SK-N-SH treated with all-trans-retinoic acid at 6 μM for 48 hours (cell line): ENCODE measurements at regions not wholly inside any gene's neighbourhood (a gene's known extent, or its start where the extent isn't known, plus 50 kb on each side); places are given as distances from the start of the nearest gene placed in this dataset.

Source experiments
- ATAC-seq: fragments of 200-7000 bp; cut with Tn5 transposase; 3 replicates; pipeline ENCODE4 v1.9.1; 2020; ENCODE audit warnings: mild to moderate bottlenecking, moderate library complexity
- ARNTL ChIP-seq: fragments of 450-650 bp; formaldehyde crosslinking; IDR thresholded peaks from 2 replicates; pipeline ENCODE4 v1.5.0; 2020; ENCODE audit warnings: low read depth, mild to moderate bottlenecking, moderate library complexity, borderline replicate concordance
- BACH2 ChIP-seq: fragments of 250-450 bp; sonication (Bioruptor Pico); IDR thresholded peaks from 2 replicates; pipeline ENCODE4 v1.9.0; 2021; ENCODE audit warnings: mild to moderate bottlenecking, borderline replicate concordance
- CSDC2 ChIP-seq: fragments of 250-450 bp; sonication (Bioruptor Pico); IDR thresholded peaks from 2 replicates; pipeline ENCODE4 v1.5.0; 2020; ENCODE audit warnings: mild to moderate bottlenecking, moderate library complexity
- ESRRG ChIP-seq: fragments of 250-450 bp; sonication (Bioruptor Pico); IDR thresholded peaks from 2 replicates; pipeline ENCODE4 v1.6.1; 2021; ENCODE audit warnings: mild to moderate bottlenecking
- GLIS3 ChIP-seq: fragments of 250-450 bp; sonication (Bioruptor Pico); IDR thresholded peaks from 2 replicates; pipeline ENCODE4 v1.5.0; 2020; ENCODE audit warnings: mild to moderate bottlenecking, moderate library complexity
- ISL1 ChIP-seq: fragments of 250-450 bp; sonication (Bioruptor Pico); IDR thresholded peaks from 2 replicates; pipeline ENCODE4 v2.1.2; 2022; ENCODE audit warnings: mild to moderate bottlenecking, moderate library complexity
- OSR1 ChIP-seq: fragments of 250-450 bp; sonication (Bioruptor Pico); IDR thresholded peaks from 2 replicates; pipeline ENCODE4 v1.8.0; 2022; ENCODE audit warnings: moderate library complexity, mild to moderate bottlenecking, inconsistent platforms
- POU6F1 ChIP-seq: fragments of 250-450 bp; sonication (Bioruptor Pico); IDR thresholded peaks from 2 replicates; pipeline ENCODE4 v1.8.0; 2021; ENCODE audit warnings: low read depth, mild to moderate bottlenecking, moderate library complexity, borderline replicate concordance
- PPARA ChIP-seq: fragments of 250-450 bp; sonication (Bioruptor Pico); IDR thresholded peaks from 2 replicates; pipeline ENCODE4 v1.5.0; 2020; ENCODE audit warnings: mild to moderate bottlenecking, borderline replicate concordance
- RARB ChIP-seq: fragments of 250-450 bp; sonication (Bioruptor Pico); IDR thresholded peaks from 2 replicates; pipeline ENCODE4 v1.8.0; 2021; ENCODE audit warnings: mild to moderate bottlenecking, moderate library complexity
- SNAI2 ChIP-seq: fragments of 250-450 bp; sonication (Bioruptor Pico); IDR thresholded peaks from 2 replicates; pipeline ENCODE4 v1.5.0; 2020; ENCODE audit warnings: mild to moderate bottlenecking, moderate library complexity
- TCF4 ChIP-seq: fragments of 250-450 bp; sonication (Bioruptor Pico); IDR thresholded peaks from 2 replicates; pipeline ENCODE4 v1.8.0; 2021; ENCODE audit warnings: mild to moderate bottlenecking, moderate library complexity, borderline replicate concordance
- TOX ChIP-seq: fragments of 250-450 bp; sonication (Bioruptor Pico); IDR thresholded peaks from 2 replicates; pipeline ENCODE4 v1.8.0; 2021; ENCODE audit warnings: mild to moderate bottlenecking, moderate library complexity, borderline replicate concordance
- ZC3H10 ChIP-seq: fragments of 250-450 bp; sonication (Bioruptor Pico); IDR thresholded peaks from 2 replicates; pipeline ENCODE4 v1.5.1; 2021; ENCODE audit warnings: mild to moderate bottlenecking, moderate library complexity
- ZFP3 ChIP-seq: fragments of 250-450 bp; sonication (Bioruptor Pico); IDR thresholded peaks from 2 replicates; pipeline ENCODE4 v1.5.0; 2020; ENCODE audit warnings: mild to moderate bottlenecking, moderate library complexity
- ZFP30 ChIP-seq: fragments of 450-650 bp; formaldehyde crosslinking; IDR thresholded peaks from 2 replicates; pipeline ENCODE4 v1.5.0; 2022; ENCODE audit warnings: mild to moderate bottlenecking, moderate library complexity
- ZNF565 ChIP-seq: fragments of 450-650 bp; formaldehyde crosslinking; conservative IDR thresholded peaks from 2 replicates; pipeline ENCODE4 v1.5.0; 2020; ENCODE audit warnings: low read depth, mild to moderate bottlenecking, moderate library complexity
- ZNF70 ChIP-seq: fragments of 450-650 bp; formaldehyde crosslinking; IDR thresholded peaks from 2 replicates; pipeline ENCODE4 v1.5.0; 2020; ENCODE audit warnings: mild to moderate bottlenecking, moderate library complexity
- ZNF8 ChIP-seq: fragments of 450-650 bp; formaldehyde crosslinking; IDR thresholded peaks from 2 replicates; pipeline ENCODE4 v1.5.0; 2020; ENCODE audit warnings: mild to moderate bottlenecking, moderate library complexity
- TF ChIP-seq, protein P1 (sequence below): fragments of 250-450 bp; sonication (Bioruptor Pico); IDR thresholded peaks from 2 replicates; pipeline ENCODE4 v1.5.1; 2021; ENCODE audit warnings: mild to moderate bottlenecking, moderate library complexity
- TF ChIP-seq, protein P2 (sequence below): fragments of 250-450 bp; sonication (Bioruptor Pico); IDR thresholded peaks from 2 replicates; pipeline ENCODE4 v1.8.0; 2020; ENCODE audit warnings: mild to moderate bottlenecking, moderate library complexity, borderline replicate concordance
- TF ChIP-seq, protein P3 (sequence below): fragments of 250-450 bp; sonication (Bioruptor Pico); IDR thresholded peaks from 2 replicates; pipeline ENCODE4 v1.5.0; 2020; ENCODE audit warnings: mild to moderate bottlenecking, moderate library complexity

- no peak for ATAC-seq
- TF ChIP-seq ZNF8: no peak
- TF ChIP-seq SNAI2 (CRISPR knock-in tag): no peak
Observed at GRCh38 chr3:4006288-4006687, 207.1 kb downstream of the LRRN1 start.

DNA sequence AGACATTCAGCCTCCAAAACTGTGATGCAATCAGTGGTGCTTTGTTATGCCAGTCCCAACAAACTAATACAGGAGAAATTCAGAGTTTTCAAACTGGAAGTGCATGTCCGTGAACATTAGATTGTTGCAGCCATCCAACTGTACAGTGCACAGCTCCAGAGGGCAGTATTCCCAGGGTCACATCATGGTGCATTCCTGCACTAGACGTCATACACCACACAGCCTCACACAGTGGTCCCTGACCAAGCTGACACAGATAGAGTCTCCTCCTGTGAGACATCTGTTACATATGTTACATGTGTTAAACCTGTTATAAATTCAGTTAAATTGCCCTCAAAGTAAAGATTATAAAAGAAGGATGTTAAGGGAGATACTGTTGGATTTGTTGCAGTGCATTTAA is 209.0 kb downstream of the LRRN1 start:
- TF ChIP-seq ARNTL (CRISPR knock-in tag) (no peak), BACH2 (CRISPR knock-in tag) (no peak), PPARA (CRISPR knock-in tag) (no peak), ZNF8 (no peak), OSR1 (no peak), SNAI2 (CRISPR knock-in tag) (no peak), TOX (CRISPR knock-in tag) (no peak)
- TF ChIP-seq, protein P1, sequence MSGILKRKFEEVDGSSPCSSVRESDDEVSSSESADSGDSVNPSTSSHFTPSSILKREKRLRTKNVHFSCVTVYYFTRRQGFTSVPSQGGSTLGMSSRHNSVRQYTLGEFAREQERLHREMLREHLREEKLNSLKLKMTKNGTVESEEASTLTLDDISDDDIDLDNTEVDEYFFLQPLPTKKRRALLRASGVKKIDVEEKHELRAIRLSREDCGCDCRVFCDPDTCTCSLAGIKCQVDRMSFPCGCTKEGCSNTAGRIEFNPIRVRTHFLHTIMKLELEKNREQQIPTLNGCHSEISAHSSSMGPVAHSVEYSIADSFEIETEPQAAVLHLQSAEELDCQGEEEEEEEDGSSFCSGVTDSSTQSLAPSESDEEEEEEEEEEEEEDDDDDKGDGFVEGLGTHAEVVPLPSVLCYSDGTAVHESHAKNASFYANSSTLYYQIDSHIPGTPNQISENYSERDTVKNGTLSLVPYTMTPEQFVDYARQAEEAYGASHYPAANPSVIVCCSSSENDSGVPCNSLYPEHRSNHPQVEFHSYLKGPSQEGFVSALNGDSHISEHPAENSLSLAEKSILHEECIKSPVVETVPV: no peak
- ATAC-seq: no peak

- ATAC-seq: no peak
- TF ChIP-seq CSDC2 (CRISPR knock-in tag) (no peak), ZFP30 (CRISPR knock-in tag) (no peak), POU6F1 (no peak), BACH2 (CRISPR knock-in tag) (no peak), TCF4 (CRISPR knock-in tag) (no peak), ZC3H10 (no peak), ZNF8 (no peak), PPARA (CRISPR knock-in tag) (no peak), ZNF70 (CRISPR knock-in tag) (no peak), ZNF565 (CRISPR knock-in tag) (no peak), ESRRG (no peak), ISL1 (CRISPR knock-in tag) (no peak), GLIS3 (no peak), ARNTL (CRISPR knock-in tag) (no peak)
- TF ChIP-seq, protein P2, sequence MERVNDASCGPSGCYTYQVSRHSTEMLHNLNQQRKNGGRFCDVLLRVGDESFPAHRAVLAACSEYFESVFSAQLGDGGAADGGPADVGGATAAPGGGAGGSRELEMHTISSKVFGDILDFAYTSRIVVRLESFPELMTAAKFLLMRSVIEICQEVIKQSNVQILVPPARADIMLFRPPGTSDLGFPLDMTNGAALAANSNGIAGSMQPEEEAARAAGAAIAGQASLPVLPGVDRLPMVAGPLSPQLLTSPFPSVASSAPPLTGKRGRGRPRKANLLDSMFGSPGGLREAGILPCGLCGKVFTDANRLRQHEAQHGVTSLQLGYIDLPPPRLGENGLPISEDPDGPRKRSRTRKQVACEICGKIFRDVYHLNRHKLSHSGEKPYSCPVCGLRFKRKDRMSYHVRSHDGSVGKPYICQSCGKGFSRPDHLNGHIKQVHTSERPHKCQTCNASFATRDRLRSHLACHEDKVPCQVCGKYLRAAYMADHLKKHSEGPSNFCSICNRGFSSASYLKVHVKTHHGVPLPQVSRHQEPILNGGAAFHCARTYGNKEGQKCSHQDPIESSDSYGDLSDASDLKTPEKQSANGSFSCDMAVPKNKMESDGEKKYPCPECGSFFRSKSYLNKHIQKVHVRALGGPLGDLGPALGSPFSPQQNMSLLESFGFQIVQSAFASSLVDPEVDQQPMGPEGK (CRISPR knock-in tag): no peak
- TF ChIP-seq, protein P1: no peak
- TF ChIP-seq, protein P3, sequence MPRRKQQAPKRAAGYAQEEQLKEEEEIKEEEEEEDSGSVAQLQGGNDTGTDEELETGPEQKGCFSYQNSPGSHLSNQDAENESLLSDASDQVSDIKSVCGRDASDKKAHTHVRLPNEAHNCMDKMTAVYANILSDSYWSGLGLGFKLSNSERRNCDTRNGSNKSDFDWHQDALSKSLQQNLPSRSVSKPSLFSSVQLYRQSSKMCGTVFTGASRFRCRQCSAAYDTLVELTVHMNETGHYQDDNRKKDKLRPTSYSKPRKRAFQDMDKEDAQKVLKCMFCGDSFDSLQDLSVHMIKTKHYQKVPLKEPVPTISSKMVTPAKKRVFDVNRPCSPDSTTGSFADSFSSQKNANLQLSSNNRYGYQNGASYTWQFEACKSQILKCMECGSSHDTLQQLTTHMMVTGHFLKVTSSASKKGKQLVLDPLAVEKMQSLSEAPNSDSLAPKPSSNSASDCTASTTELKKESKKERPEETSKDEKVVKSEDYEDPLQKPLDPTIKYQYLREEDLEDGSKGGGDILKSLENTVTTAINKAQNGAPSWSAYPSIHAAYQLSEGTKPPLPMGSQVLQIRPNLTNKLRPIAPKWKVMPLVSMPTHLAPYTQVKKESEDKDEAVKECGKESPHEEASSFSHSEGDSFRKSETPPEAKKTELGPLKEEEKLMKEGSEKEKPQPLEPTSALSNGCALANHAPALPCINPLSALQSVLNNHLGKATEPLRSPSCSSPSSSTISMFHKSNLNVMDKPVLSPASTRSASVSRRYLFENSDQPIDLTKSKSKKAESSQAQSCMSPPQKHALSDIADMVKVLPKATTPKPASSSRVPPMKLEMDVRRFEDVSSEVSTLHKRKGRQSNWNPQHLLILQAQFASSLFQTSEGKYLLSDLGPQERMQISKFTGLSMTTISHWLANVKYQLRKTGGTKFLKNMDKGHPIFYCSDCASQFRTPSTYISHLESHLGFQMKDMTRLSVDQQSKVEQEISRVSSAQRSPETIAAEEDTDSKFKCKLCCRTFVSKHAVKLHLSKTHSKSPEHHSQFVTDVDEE: no peak
Observed at GRCh38 chr3:4011166-4011565, 211.9 kb downstream of the LRRN1 start.

DNA sequence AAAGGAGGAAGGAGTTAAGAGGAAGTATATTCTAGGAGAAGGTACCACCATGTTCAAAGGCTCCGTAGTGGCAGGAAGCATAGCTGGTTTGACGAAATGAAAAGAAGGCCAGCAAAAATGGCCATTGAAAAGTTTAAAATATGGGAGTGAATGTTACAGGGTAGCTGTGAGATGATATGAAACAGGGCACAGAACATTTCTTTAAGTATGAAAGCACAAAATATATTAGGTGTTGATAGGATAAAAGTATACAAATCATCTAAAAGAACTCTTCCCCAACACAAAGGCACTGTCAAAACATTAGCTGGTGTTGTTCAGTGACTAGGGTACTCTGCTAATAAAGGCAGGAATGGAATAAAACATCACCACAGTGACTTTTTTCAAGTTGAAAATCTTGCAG is 216.2 kb downstream of the LRRN1 start:
- TF ChIP-seq, protein P2 (CRISPR knock-in tag): no peak
- no peak for TF ChIP-seq RARB
- no peak for TF ChIP-seq ARNTL (CRISPR knock-in tag)
- no peak for TF ChIP-seq ZFP3 (CRISPR knock-in tag)
- no peak for TF ChIP-seq CSDC2 (CRISPR knock-in tag)
- no peak for TF ChIP-seq GLIS3
- TF ChIP-seq SNAI2 (CRISPR knock-in tag): no peak
- TF ChIP-seq PPARA (CRISPR knock-in tag): no peak
- no peak for TF ChIP-seq TCF4 (CRISPR knock-in tag)
- no peak for TF ChIP-seq BACH2 (CRISPR knock-in tag)
- no peak for TF ChIP-seq ZNF8
- TF ChIP-seq, protein P3: no peak
- TF ChIP-seq ZC3H10: no peak
- no peak for TF ChIP-seq ISL1 (CRISPR knock-in tag)
- TF ChIP-seq, all 23 proteins: peak for 0
- ATAC-seq: no peak
